GM21390 (cell line): ENCODE measurements at regions not wholly inside any gene's neighbourhood (a gene's known extent, or its start where the extent isn't known, plus 50 kb on each side); places are given as distances from the start of the nearest gene placed in this dataset.
"Not testable (repeated sequence)": the region's sequence is repeated elsewhere in the genome, so short reads cannot be mapped to it uniquely, and the experiment has no call there.

ENCODE experiments used
- ATAC-seq: cut with Tn5 transposase; IDR thresholded peaks from one replicate; pipeline ENCODE4 v1.9.1; 2021; ENCODE audit not compliant: unreplicated experiment

GRCh38 chr13:83151308-83151660 lies 731.0 kb downstream of the SLITRK1 start:
- no peak for ATAC-seq

DNA sequence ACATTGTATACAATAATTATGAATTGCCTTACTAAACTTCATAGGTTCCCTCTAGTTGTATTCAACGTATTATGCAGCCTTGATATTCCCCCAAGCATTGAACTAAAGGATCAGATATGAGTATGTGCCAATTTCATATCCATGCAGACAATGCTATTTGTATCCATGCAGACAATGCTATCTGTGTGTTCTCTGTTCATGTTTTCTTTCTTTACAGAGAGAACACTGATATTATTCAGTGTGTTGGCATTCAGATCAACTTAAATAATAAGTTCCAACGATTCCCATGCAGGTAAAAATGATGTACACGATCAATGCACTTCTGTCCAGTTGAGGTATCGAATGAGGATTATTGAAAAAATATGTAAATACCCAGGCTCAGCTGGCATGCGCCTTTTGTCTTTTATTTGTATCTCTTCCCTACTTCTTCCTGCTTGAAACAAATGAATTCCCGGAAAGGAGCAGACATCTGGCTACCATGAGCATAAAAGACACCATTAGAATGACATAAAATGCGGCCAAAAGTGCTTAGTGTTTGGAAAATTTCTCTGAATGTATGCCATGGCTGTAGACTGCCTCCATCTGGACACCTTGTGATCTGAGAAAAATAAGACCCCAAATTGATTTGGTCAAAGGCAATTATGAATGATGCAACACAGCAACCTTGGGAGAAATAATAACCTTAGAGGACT lies 731.5 kb downstream of the SLITRK1 start:
- no peak for ATAC-seq

DNA sequence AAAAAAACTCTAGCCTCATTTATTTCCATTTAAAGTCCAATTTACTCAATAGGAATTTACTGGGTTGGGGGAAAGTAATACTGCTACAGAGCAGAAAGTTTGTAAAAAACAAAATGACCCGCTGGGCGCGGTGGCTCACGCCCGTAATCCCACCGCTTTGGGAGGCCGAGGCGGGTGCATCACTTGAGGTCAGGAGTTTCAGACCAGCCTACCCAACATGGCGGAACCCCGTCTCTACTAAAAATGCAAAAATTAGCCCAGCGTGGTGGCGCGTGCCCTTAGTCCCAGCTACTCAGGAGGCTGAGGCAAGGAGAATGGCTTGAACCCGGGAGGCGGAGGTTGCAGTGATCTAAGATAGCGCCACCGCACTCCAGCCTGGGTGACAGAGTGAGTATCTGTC lies 745.6 kb downstream of the SLITRK1 start:
- no peak for ATAC-seq

GRCh38 chr13:83125791-83126190 lies 756.5 kb downstream of the SLITRK1 start:
- no peak for ATAC-seq

GRCh38 chr13:83121896-83122295 lies 760.4 kb downstream of the SLITRK1 start:
- ATAC-seq = no peak

- ATAC-seq = no peak
Observed at GRCh38 chr13:83117046-83117445, 765.2 kb downstream of the SLITRK1 start.

DNA sequence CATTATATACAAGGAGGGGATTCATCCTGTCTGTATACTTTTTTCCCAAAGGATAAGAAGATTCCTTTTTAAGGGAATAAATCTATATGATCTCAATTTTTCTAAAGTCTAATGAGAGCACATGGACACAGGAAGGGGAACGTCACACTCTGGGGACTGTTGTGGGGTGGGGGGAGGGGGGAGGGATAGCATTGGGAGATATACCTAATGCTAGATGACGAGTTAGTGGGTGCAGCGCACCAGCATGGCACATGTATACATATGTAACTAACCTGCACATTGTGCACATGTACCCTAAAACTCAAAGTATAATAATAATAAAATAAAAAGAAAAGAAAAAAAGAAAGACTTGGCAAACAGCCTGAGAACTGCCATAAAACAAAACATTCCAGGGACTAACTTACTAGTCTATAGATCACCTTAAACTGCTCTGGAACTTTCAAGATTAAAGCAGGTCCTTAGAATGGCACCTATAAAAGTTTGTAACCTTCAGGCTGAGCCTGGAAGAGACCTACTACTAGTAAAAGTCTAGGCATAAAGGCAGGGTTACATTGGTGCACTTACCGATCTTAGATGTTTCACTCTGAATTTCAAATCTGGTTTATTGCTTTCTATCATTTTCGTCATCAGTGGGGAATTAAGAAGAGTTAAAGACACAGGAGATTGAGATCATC lies 780.6 kb downstream of the SLITRK1 start:
- ATAC-seq = not testable (repeated sequence)

DNA sequence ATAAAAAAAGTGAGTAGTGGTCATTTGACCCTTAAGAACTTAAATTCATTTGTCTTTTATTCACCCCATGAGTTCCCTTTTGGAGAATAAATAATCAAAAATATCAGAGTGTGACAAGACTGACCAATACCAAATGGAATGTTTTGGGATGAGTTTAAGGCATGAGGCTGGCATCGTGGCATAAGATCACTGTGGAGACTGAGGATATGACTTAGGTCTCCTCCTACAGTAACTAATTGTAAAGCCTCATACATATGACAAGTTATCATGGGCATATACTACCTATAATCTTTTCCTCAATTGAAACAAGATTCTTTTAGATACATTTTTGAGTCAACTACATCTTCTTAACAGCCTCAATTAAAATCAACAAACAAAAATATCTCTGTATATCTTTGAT lies 782.0 kb downstream of the SLITRK1 start:
- no peak for ATAC-seq

DNA sequence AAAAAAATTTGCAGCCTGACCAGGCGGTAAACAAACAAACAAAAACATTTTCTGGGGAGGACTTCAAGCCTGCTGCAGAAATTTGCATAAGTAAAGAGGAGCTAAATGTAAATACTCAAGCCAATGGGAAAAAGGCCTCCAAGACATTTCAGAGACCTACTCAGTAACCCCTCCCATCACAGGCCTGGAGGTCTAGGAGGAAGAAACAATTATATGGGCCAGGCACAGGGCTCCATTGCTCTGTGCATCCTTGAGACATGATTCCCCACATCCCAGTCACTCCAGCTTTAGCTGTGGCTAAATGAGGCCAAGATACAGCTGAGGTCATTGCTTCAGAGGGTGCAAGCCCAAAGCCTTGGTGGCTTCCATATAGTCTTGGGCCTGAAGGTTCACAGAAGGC lies 793.4 kb downstream of the SLITRK1 start:
- no peak for ATAC-seq

GRCh38 chr13:83086948-83087347 lies 795.3 kb downstream of the SLITRK1 start:
- ATAC-seq = no peak

DNA sequence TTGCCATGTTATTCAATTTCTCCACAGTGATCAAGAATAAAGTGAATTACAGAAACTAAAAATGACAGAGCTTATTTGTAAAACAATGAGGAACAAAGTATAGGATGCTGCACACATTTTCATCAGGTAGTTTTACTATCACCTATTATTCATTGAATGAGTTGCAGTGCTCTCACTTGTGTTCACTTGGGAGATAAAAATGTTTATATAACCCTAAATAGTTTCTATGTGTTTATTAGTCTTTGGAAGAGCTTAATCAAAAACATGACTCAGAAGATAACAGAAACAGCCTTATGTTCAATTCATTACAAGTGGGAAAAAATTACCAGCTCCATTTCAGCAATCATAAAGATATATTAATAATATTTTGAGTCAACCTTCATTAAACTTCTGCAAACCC lies 796.2 kb downstream of the SLITRK1 start:
- ATAC-seq = no peak

DNA sequence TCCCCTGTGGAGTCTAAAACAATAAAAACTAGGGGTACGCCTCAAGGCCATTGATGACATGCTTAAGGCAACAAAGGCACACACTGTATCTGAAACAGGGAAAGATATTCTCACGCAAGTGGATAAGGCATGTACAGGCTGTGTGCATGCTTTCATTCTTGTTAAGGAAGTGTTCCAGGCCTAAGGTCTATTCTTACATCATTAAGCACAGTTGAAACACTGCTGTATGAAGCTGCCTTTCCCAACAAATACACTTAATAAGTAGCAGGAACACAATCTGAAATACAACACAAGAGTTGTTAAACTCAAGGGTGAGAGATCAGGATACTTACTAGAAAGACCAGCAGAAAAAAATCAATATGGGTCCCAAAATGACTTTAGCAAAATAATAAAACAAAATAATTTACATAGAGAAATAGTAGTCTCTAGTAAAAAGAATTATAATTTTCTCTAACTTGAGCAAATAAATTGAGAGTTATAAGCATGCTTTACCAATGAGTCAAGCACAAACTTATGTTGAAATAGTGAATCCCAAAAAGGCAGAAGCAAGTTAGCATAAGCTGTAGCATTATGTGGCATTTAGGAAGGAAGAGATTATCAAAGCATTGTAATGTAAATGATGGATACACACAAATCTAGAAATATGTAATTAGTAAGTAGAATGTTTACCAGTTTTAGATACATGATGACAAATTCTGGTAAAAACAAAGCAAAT lies 796.9 kb downstream of the SLITRK1 start:
- ATAC-seq = no peak

DNA sequence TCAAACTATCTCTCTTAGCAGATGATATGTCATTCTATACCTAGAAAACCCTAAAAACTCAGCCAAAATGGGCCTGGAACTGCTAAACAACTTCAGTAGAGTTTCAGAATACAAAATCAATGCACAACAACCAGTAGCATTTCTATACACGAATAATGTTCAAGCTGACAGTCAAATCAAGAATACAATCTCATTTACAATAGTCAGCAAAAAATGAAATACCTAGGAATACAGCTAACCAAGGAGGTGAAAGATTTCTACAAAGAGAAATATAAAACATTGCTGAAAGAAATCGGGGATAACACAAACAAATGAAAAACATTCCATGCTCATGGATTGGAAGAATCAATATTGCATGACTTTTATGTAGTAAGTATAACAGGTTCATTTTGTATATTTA lies 804.8 kb downstream of the SLITRK1 start:
- no peak for ATAC-seq

DNA sequence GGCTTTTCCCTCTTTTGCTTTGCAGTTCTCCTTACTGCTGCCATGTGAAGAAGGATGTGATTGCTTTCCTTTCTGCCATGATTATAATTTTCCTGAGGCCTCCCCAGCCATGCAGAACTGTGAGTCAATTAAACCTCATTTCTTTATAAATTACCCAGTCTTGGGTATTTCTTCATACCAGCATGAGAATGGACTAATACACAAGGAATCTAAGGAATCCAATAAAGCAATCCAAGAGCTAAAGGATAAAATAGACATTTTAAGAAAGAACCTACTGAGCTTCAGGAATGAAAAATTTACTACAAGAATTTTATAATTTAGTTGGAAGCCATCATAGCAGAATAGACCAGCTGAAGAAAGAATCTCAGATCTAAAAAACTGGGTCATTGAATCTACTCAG lies 808.3 kb downstream of the SLITRK1 start:
- ATAC-seq = not testable (repeated sequence)

GRCh38 chr13:83065108-83065507 lies 817.2 kb downstream of the SLITRK1 start:
- ATAC-seq = no peak

DNA sequence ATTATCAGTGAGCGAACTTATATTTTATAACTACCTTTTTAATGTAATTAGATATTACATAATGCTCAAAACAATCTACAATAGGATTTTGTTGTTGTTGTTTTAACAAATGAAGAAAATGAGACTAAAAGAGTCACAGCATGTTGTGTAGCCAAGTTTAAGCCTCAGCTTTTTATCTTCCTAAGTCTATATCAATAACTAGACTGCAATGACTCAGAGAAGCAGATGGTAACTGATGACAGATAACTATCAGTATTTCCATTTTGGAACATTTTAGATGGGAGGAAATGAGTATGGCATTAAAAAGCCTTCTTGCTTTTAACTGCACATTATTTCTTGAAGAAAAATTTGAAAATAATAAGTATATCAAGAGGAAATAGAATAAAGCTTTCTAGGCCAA lies 825.2 kb downstream of the SLITRK1 start:
- no peak for ATAC-seq

DNA sequence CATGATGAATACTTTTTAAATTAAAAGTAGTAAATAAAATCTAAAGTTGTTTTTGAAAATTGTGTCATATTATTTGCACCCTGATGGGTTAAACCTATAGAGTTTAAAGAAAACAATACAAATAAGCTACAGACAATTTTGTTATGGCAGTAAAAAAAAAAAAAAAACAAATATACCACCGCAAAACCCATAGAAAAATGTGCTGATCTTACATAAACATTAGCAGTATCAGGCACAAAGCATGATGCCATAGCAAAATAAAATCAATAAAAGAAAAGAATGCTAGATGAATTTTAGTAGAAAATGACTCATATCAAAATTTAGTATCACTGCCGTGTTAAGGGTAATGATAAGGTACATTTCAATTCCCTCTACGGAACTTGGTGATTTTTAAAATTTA lies 826.0 kb downstream of the SLITRK1 start:
- ATAC-seq = no peak

- ATAC-seq = no peak
Observed at GRCh38 chr13:83048419-83048818, 833.9 kb downstream of the SLITRK1 start.

DNA sequence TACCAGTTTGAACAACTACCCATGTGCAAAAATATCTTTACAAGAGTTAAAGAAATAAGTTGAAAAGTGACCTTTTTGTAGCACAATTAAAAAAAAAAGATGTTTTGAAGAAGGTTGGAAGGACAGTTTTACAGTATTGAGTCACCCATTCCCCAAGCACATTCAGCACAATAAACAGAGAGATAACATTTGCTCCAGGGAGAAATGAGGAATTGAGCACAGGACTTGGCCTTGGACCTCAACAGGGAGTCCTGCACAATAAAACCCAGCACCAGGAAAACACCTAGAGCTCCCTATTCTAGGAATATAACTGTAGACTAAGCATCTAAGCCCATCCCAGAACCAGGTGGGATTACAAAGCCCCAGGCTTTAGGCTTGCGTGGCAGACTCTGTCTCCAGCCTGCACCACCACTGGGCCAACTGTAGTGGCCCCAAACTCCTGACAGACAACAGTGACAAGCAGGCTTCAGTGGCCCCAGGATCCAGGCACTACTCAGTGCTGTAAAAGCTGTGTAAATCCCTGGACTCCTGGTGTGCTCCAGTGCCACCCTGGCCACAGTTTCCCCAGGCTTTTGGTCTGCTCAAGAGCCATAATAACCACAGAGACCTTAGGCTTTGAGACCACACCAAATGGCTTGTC lies 857.2 kb downstream of the SLITRK1 start:
- no peak for ATAC-seq

- no peak for ATAC-seq
Observed at GRCh38 chr13:83024232-83024631, 858.0 kb downstream of the SLITRK1 start.

DNA sequence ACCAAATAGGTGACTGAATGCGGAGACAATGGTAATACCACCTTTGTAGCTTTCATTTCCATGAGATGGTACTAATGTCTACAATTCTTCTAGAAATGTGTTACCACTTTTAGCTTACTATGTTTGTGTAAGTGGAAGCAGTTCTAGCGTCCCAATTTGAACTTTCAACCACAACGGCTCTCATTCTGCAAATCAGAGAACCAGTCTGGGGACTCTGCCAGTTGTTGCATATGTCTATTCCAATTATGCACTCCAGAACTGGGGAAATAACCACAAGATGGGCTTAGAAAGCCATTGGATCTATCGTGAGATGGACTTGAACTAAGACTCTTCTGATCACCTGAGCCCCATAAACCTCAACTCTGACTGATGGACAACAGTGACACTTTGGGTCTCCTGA lies 862.3 kb downstream of the SLITRK1 start:
- no peak for ATAC-seq

DNA sequence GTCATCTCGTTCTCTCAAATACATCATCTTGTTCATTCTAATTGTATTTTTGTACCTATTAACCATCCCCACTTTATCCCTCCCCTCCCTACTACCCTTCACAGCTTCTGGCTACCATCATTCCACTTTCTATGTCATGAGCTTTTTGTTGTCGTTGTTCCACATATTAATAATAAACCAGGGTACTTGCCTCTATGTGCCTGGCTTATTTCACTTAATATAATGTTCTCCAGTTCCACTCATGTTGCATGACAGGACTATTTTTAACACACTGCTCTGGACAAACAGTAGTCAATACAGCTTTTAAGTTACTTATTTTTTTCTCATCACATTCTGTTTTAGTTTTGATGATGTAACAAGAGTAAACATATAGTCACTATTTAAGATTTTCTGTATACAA lies 872.3 kb downstream of the SLITRK1 start:
- no peak for ATAC-seq
